ENCODE measurements at regions not wholly inside any gene's neighbourhood (a gene's known extent, or its start where the extent isn't known, plus 50 kb on each side); places are given as distances from the start of the nearest gene placed in this dataset.

DNA sequence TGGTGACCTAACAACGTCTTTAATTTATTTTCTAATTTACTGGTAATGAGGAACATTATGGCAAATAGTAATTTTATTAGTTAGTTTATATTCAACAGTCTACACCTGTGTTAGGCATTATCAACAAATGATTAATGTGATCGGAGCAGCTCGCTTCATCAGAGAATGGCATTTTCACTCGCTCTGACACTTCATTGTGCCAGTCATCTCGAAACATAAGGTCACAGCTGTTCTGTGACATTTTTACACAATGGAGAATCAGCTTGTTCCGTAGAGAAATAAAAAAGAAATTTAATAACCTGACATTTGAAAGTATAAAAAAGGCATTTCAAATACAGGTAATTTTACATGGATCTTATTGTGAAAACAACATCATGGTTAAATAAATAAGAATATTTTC, 858.4 kb downstream of the SLITRK6 start:
- WGBS, result 93% methylated on average over 6 of the region's 6 CpGs
- Histone ChIP-seq H3K4me3 (ENCODE audit: low read length in 2 of 2) (no peak overlapping the region), H3K4me1 (ENCODE audit: control insufficient read depth in 2 of 2, insufficient read depth in 2 of 2, low read length in 2 of 2) (no peaks in the 10 kb centered on the region), H3K27ac (ENCODE audit: low read depth in 1 of 2, low read length in 1 of 2) (no peak overlapping the region), H3K27me3 (ENCODE audit: control insufficient read depth in 2 of 2, insufficient read depth in 1 of 2, low read length in 1 of 2) (no peaks in the 10 kb centered on the region), H3K9me3 (ENCODE audit: control insufficient read depth in 2 of 2, insufficient read depth in 1 of 2, low read length in 1 of 2) (no peaks in the 10 kb centered on the region), H3K36me3 (ENCODE audit: control insufficient read depth in 2 of 2, insufficient read depth in 2 of 2, low read length in 1 of 2) (no peaks in the 10 kb centered on the region)
- DNase-seq (ENCODE audit: low read depth in 6 of 9, low spot score in 9 of 9), result no peak

GRCh38 chr13:84940167-84940566, 859.1 kb downstream of the SLITRK6 start:
- no peaks in the 10 kb centered on the region for H3K4me1 ChIP-seq (ENCODE audit: control insufficient read depth in 2 of 2, insufficient read depth in 2 of 2, low read length in 2 of 2)
- H3K27me3 ChIP-seq (ENCODE audit: control insufficient read depth in 2 of 2, insufficient read depth in 1 of 2, low read length in 1 of 2), result no peaks in the 10 kb centered on the region
- no peak for DNase-seq (ENCODE audit: low read depth in 6 of 9, low spot score in 9 of 9)
- no peaks in the 10 kb centered on the region for H3K9me3 ChIP-seq (ENCODE audit: control insufficient read depth in 2 of 2, insufficient read depth in 1 of 2, low read length in 1 of 2)
- no peak overlapping the region for H3K27ac ChIP-seq (ENCODE audit: low read depth in 1 of 2, low read length in 1 of 2)
- WGBS, result 97% methylated on average over 6 of the region's 6 CpGs
- H3K36me3 ChIP-seq (ENCODE audit: control insufficient read depth in 2 of 2, insufficient read depth in 2 of 2, low read length in 1 of 2), result no peaks in the 10 kb centered on the region
- H3K4me3 ChIP-seq (ENCODE audit: low read length in 2 of 2), result no peak overlapping the region

DNA sequence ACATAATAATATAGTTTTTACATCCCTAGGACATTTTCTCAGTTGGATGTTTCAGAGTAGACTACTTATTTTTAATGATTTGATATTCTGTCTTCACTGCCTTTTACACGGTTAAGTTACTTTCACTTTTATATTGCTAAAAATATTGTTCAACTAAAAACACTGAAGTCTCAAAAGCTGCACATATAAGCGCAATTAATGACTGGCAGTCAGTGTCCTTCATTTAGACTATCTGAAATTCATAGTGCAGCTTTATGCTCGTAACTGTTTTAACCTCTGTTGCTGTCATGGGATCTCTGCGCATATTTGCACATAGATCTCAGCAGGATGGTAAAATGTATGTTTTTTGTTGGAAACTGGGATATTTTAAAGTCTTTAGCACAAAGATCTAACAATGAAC, 864.3 kb downstream of the SLITRK6 start:
- Histone ChIP-seq H3K36me3 (ENCODE audit: control insufficient read depth in 2 of 2, insufficient read depth in 2 of 2, low read length in 1 of 2) (no peaks in the 10 kb centered on the region), H3K9me3 (ENCODE audit: control insufficient read depth in 2 of 2, insufficient read depth in 1 of 2, low read length in 1 of 2) (no peaks in the 10 kb centered on the region), H3K4me1 (ENCODE audit: control insufficient read depth in 2 of 2, insufficient read depth in 2 of 2, low read length in 2 of 2) (no peaks in the 10 kb centered on the region), H3K27me3 (ENCODE audit: control insufficient read depth in 2 of 2, insufficient read depth in 1 of 2, low read length in 1 of 2) (no peaks in the 10 kb centered on the region), H3K4me3 (ENCODE audit: low read length in 2 of 2) (no peak overlapping the region), H3K27ac (ENCODE audit: low read depth in 1 of 2, low read length in 1 of 2) (no peak overlapping the region)
- no peak for DNase-seq (ENCODE audit: low read depth in 6 of 9, low spot score in 9 of 9)
- WGBS, result 27% methylated on average over 4 of the region's 4 CpGs

DNA sequence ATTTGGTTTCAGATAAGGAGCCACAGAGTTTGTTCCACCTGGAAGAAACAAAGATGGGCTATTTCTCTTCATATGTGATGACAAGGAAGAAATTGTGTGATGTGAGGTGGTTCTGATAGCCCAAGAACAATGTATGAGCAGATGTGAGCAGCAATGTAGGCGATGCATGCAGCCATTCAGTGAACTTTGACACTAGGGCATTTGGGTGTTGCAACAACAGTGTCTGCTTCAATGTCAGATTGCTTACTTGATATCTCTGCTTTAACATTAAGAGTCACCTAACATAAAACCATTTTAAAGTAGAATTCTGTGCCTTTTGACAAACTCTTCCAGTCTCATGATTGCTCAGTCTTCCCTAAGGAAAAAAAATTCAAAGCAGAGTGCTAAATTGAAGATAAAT, 865.4 kb downstream of the SLITRK6 start:
- no peak for DNase-seq (ENCODE audit: low read depth in 6 of 9, low spot score in 9 of 9)
- no peaks in the 10 kb centered on the region for H3K4me1 ChIP-seq (ENCODE audit: control insufficient read depth in 2 of 2, insufficient read depth in 2 of 2, low read length in 2 of 2)
- no peaks in the 10 kb centered on the region for H3K27me3 ChIP-seq (ENCODE audit: control insufficient read depth in 2 of 2, insufficient read depth in 1 of 2, low read length in 1 of 2)
- no peak overlapping the region for H3K4me3 ChIP-seq (ENCODE audit: low read length in 2 of 2)
- WGBS, result 51% methylated on average over 1 of the region's 1 CpG
- no peaks in the 10 kb centered on the region for H3K36me3 ChIP-seq (ENCODE audit: control insufficient read depth in 2 of 2, insufficient read depth in 2 of 2, low read length in 1 of 2)
- H3K27ac ChIP-seq (ENCODE audit: low read depth in 1 of 2, low read length in 1 of 2), result no peak overlapping the region
- H3K9me3 ChIP-seq (ENCODE audit: control insufficient read depth in 2 of 2, insufficient read depth in 1 of 2, low read length in 1 of 2), result no peaks in the 10 kb centered on the region

GRCh38 chr13:84931264-84931663, 868.0 kb downstream of the SLITRK6 start:
- no peak overlapping the region for H3K4me3 ChIP-seq (ENCODE audit: low read length in 2 of 2)
- 95% methylated on average over 1 of the region's 1 CpG for WGBS
- H3K9me3 ChIP-seq (ENCODE audit: control insufficient read depth in 2 of 2, insufficient read depth in 1 of 2, low read length in 1 of 2), result no peaks in the 10 kb centered on the region
- no peak for DNase-seq (ENCODE audit: low read depth in 6 of 9, low spot score in 9 of 9)
- H3K27ac ChIP-seq (ENCODE audit: low read depth in 1 of 2, low read length in 1 of 2), result no peak overlapping the region
- no peaks in the 10 kb centered on the region for H3K4me1 ChIP-seq (ENCODE audit: control insufficient read depth in 2 of 2, insufficient read depth in 2 of 2, low read length in 2 of 2)
- no peaks in the 10 kb centered on the region for H3K36me3 ChIP-seq (ENCODE audit: control insufficient read depth in 2 of 2, insufficient read depth in 2 of 2, low read length in 1 of 2)
- no peaks in the 10 kb centered on the region for H3K27me3 ChIP-seq (ENCODE audit: control insufficient read depth in 2 of 2, insufficient read depth in 1 of 2, low read length in 1 of 2)

- Histone ChIP-seq H3K9me3 (ENCODE audit: control insufficient read depth in 2 of 2, insufficient read depth in 1 of 2, low read length in 1 of 2) (no peaks in the 10 kb centered on the region), H3K4me1 (ENCODE audit: control insufficient read depth in 2 of 2, insufficient read depth in 2 of 2, low read length in 2 of 2) (no peaks in the 10 kb centered on the region), H3K27me3 (ENCODE audit: control insufficient read depth in 2 of 2, insufficient read depth in 1 of 2, low read length in 1 of 2) (no peaks in the 10 kb centered on the region), H3K36me3 (ENCODE audit: control insufficient read depth in 2 of 2, insufficient read depth in 2 of 2, low read length in 1 of 2) (no peaks in the 10 kb centered on the region), H3K4me3 (ENCODE audit: low read length in 2 of 2) (no peak overlapping the region), H3K27ac (ENCODE audit: low read depth in 1 of 2, low read length in 1 of 2) (no peak overlapping the region)
- 97% methylated on average over 17 of the region's 17 CpGs for WGBS
- no peak for DNase-seq (ENCODE audit: low read depth in 6 of 9, low spot score in 9 of 9)
Measured at GRCh38 chr13:84927442-84928169, 871.6 kb downstream of the SLITRK6 start.

GRCh38 chr13:84925443-84925842, 873.8 kb downstream of the SLITRK6 start:
- Histone ChIP-seq H3K27ac (ENCODE audit: low read depth in 1 of 2, low read length in 1 of 2) (no peak overlapping the region), H3K4me3 (ENCODE audit: low read length in 2 of 2) (no peak overlapping the region), H3K9me3 (ENCODE audit: control insufficient read depth in 2 of 2, insufficient read depth in 1 of 2, low read length in 1 of 2) (no peaks in the 10 kb centered on the region), H3K4me1 (ENCODE audit: control insufficient read depth in 2 of 2, insufficient read depth in 2 of 2, low read length in 2 of 2) (no peaks in the 10 kb centered on the region), H3K36me3 (ENCODE audit: control insufficient read depth in 2 of 2, insufficient read depth in 2 of 2, low read length in 1 of 2) (no peaks in the 10 kb centered on the region), H3K27me3 (ENCODE audit: control insufficient read depth in 2 of 2, insufficient read depth in 1 of 2, low read length in 1 of 2) (no peaks in the 10 kb centered on the region)
- DNase-seq (ENCODE audit: low read depth in 6 of 9, low spot score in 9 of 9), result no peak
- 96% methylated on average over 4 of the region's 4 CpGs for WGBS

- H3K4me3 ChIP-seq (ENCODE audit: low read length in 2 of 2), result no peak overlapping the region
- H3K9me3 ChIP-seq (ENCODE audit: control insufficient read depth in 2 of 2, insufficient read depth in 1 of 2, low read length in 1 of 2), result no peaks in the 10 kb centered on the region
- H3K36me3 ChIP-seq (ENCODE audit: control insufficient read depth in 2 of 2, insufficient read depth in 2 of 2, low read length in 1 of 2), result no peaks in the 10 kb centered on the region
- no peak overlapping the region for H3K27ac ChIP-seq (ENCODE audit: low read depth in 1 of 2, low read length in 1 of 2)
- no peaks in the 10 kb centered on the region for H3K4me1 ChIP-seq (ENCODE audit: control insufficient read depth in 2 of 2, insufficient read depth in 2 of 2, low read length in 2 of 2)
- no peaks in the 10 kb centered on the region for H3K27me3 ChIP-seq (ENCODE audit: control insufficient read depth in 2 of 2, insufficient read depth in 1 of 2, low read length in 1 of 2)
- 53% methylated on average over 1 of the region's 1 CpG for WGBS
- no peak for DNase-seq (ENCODE audit: low read depth in 6 of 9, low spot score in 9 of 9)
Measured at GRCh38 chr13:84923831-84924230, 875.4 kb downstream of the SLITRK6 start.

DNA sequence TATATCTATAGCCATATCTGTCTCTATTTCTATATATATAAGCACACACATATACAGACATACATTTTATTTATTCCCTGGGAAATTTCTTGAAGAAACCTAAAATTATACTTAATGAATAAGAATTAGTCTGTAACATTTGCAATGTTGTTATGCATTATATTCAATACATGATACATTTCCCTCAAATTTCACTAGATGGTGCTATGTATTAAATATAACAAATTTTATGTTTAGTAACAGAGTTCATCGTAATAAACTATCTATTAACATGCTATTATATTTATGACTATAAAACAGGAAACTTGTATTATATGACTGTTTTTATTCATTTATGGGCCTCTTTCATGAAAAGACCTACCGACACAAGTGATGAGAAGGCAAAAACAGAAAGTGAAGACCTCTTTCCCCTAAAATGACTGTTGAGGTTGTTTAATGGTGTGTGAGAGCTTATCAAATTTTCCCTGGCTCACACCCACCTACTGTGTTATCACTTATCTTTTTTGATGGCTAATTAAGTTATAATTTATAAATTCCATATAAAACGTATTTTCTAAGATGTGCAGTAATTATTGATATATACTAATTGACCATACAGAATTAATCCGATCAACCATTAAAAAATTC, 881.9 kb downstream of the SLITRK6 start:
- H3K27ac ChIP-seq (ENCODE audit: low read depth in 1 of 2, low read length in 1 of 2), result no peak overlapping the region
- no peaks in the 10 kb centered on the region for H3K4me1 ChIP-seq (ENCODE audit: control insufficient read depth in 2 of 2, insufficient read depth in 2 of 2, low read length in 2 of 2)
- no peaks in the 10 kb centered on the region for H3K9me3 ChIP-seq (ENCODE audit: control insufficient read depth in 2 of 2, insufficient read depth in 1 of 2, low read length in 1 of 2)
- H3K36me3 ChIP-seq (ENCODE audit: control insufficient read depth in 2 of 2, insufficient read depth in 2 of 2, low read length in 1 of 2), result no peaks in the 10 kb centered on the region
- no peaks in the 10 kb centered on the region for H3K27me3 ChIP-seq (ENCODE audit: control insufficient read depth in 2 of 2, insufficient read depth in 1 of 2, low read length in 1 of 2)
- DNase-seq (ENCODE audit: low read depth in 6 of 9, low spot score in 9 of 9), result peak in 1 of 9 donors; percentile 24
- WGBS, result 49% methylated on average over 4 of the region's 4 CpGs
- H3K4me3 ChIP-seq (ENCODE audit: low read length in 2 of 2), result no peak overlapping the region
